ENCODE measurements at regions not wholly inside any gene's neighbourhood (a gene's known extent, or its start where the extent isn't known, plus 50 kb on each side); places are given as distances from the start of the nearest gene placed in this dataset.

GRCh38 chr6:140929121-140929520 lies 1203.6 kb upstream of the GJE1 start:
- no peak for TF ChIP-seq CTCF (IDR thresholded peaks at IDR 0.05)
- no peak for TF ChIP-seq EZH2phosphoT487 (IDR thresholded peaks at IDR 0.05)
- TF ChIP-seq EZH2 (IDR thresholded peaks at IDR 0.05) = no peak
